Thyroid gland (tissue), 4 donors: ENCODE measurements at regions not wholly inside any gene's neighbourhood (a gene's known extent, or its start where the extent isn't known, plus 50 kb on each side); places are given as distances from the start of the nearest gene placed in this dataset.
A peak's percentile ranks its signal among the peaks of the same experiment; 100 is the strongest.

Experiments used
- DNase-seq, 2 donors: peaks; one replicate each; pipeline ENCODE4 v3.0.0-alpha.2; 2019
- H3K27ac ChIP-seq, 3 donors: fragments of 200-600 bp; sonication (generic); 1 replicate in 2 of 3; 2 replicates in 1 of 3; pipeline ENCODE4 v1.5.1; 2016 to 2019; ENCODE audit warnings: mild to moderate bottlenecking in 1 of 3, moderate library complexity in 1 of 3
- H3K27me3 ChIP-seq: fragments of 200-600 bp; sonication (generic); one replicate; pipeline ENCODE4 v1.5.1; 2019
- H3K36me3 ChIP-seq, 2 donors: fragments of 200-600 bp; sonication (generic); one replicate each; pipeline ENCODE4 v1.5.1; 2016 to 2019
- H3K4me1 ChIP-seq, 2 donors: fragments of 200-600 bp; sonication (generic); one replicate each; pipeline ENCODE4 v1.5.1; 2017 to 2019
- H3K4me3 ChIP-seq, 3 donors: fragments of 200-600 bp; sonication (generic); replicated peaks in 1 of 3; 1 replicate in 2 of 3; 2 replicates in 1 of 3; pipeline ENCODE4 v1.5.1; 2016; ENCODE audit warnings: mild to moderate bottlenecking in 1 of 3
- H3K9me3 ChIP-seq: fragments of 200-600 bp; sonication (generic); one replicate; pipeline ENCODE4 v1.5.1; 2017
- CTCF ChIP-seq, 6 experiments: fragments of 200-600 bp in 3 of 6; fragments of 450-650 bp in 3 of 6; sonication (generic) in 3 of 6; IDR thresholded peaks; one replicate each; pipeline ENCODE4 v1.5.1; 2016 to 2019; ENCODE audit warnings: antibody characterized with exemption in 6 of 6, mild to moderate bottlenecking in 2 of 6, inconsistent platforms in 1 of 6, moderate library complexity in 1 of 6
- POLR2A ChIP-seq, 2 donors: fragments of 450-650 bp; IDR thresholded peaks; one replicate each; pipeline ENCODE4 v1.6.1; 2017; ENCODE audit warnings: antibody characterized with exemption in 2 of 2, mild to moderate bottlenecking in 2 of 2, moderate library complexity in 1 of 2
- WGBS, 2 donors: methylation state at CpG; one replicate each; pipeline ENCODE4 v1.1.5; 2017; 5-methylcytosine and 5-hydroxymethylcytosine counted together
- intact Hi-C: fragments of 100-400 bp; cut with DNase I; formaldehyde crosslinking; loops from one replicate; pipeline ENCODE4 v1.15.1; 2023

- Histone ChIP-seq H3K4me1 (peaks cover 0 to 12% of the 10 kb centered on the region in 2 donors), H3K9me3 (no peaks in the 10 kb centered on the region), H3K36me3 (no peaks in the 10 kb centered on the region), H3K27ac (no peak overlapping the region), H3K4me3 (no peak overlapping the region), H3K27me3 (no peaks in the 10 kb centered on the region)
- whole genome bisulfite sequencing, 2 donors: 69 to 72% methylated on average over 1 of the region's 1 CpG
- intact Hi-C loops: no loop called here
- DNase-seq: no peak
- no peak for TF ChIP-seq POLR2A (IDR thresholded peaks at IDR 0.05)
These were observed 87.1 kb upstream of the HS3ST2 start for GRCh38 chr16:22726868-22727267.

DNA sequence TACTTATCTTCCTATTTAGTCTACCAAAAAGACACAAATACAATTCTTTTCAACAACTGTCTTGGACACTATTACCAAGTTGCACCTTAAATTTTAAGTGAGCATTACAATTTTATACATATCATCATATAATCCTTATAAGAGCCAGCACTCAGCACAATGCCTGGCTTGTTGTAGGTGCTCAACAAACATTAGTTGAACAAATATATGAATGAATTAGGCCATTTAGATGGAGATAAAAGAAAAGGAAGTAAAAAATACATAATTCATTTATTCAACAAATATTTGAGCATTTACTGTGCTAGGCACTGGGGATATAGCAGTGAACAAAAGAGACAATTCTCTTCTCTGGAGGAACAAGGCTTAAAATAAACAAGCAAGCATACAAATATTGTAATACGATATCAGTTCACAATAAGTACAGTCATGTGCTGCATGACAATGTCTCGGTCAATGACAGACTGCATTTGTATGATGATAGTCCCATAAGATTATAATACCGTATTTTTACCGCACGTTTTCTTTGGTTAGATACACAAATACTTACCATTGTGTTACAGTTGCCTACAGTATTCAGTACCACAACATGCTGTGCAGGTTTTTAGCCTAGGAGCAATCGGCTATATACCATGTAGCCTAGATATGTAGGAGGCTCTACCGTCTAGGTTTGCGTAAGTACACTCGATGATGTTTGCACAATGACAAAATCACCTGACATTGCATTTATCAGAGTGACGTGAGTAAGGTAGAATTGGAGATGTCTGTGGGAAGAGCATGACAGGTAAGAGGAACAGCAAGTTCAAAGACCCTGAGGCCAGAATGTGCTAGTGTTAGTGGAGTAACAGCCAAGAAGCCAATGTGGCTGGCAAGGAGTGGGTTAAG lies 86.4 kb upstream of the HS3ST2 start:
- Histone ChIP-seq H3K4me3 (no peak overlapping the region), H3K27ac (no peak overlapping the region), H3K9me3 (no peaks in the 10 kb centered on the region), H3K4me1 (peaks cover 0 to 12% of the 10 kb centered on the region in 2 donors), H3K36me3 (no peaks in the 10 kb centered on the region), H3K27me3 (no peaks in the 10 kb centered on the region)
- no peak for DNase-seq
- intact Hi-C loops: no loop called here
- WGBS, 2 donors: 68 to 70% methylated on average over 10 of the region's 10 CpGs
- no peak for TF ChIP-seq POLR2A (IDR thresholded peaks at IDR 0.05)
- no peak for TF ChIP-seq CTCF (IDR thresholded peaks at IDR 0.05)

DNA sequence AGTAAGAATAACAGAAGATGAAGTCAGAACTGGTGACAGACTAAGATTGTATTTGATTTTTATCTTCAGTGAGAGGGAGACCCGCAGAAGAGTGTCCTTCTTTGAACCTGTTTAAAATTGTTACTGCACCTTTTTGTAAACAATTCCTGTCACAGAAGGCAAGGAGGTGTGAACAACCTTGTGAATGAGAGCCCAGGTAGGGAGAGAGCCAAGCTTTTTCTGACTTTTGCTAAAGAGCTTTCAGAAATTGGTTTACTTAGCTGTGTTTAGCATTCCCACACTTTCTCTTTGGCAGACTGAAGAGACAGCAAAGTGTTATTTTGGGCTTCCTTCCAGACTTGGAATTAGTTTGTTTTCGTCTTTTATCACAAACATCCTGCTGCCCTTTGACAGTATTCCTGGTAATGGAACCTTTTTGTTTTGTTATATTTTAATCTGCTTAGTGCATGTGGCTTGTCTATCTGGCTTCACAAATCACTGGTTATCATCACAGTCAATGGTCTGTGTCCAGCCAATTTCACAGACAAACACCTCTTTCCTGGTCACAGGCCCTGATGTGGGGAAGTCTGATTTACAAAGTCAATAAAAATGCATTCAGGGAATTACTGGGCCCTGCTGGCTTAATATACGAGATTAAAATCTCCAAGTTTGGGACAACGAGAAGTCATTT lies 85.7 kb upstream of the HS3ST2 start:
- DNase-seq: no peak
- H3K4me1 ChIP-seq: peaks cover 0 to 12% of the 10 kb centered on the region in 2 donors
- no peak overlapping the region for H3K4me3 ChIP-seq
- TF ChIP-seq CTCF (IDR thresholded peaks at IDR 0.05) (no peak), POLR2A (IDR thresholded peaks at IDR 0.05) (no peak)
- H3K36me3 ChIP-seq: no peaks in the 10 kb centered on the region
- H3K27me3 ChIP-seq: no peaks in the 10 kb centered on the region
- intact Hi-C loops: no loop called here
- 15 to 21% methylated on average over 4 of the region's 4 CpGs for WGBS, 2 donors
- peak overlapping the region in 1 of 3 donors; percentile 31 for H3K27ac ChIP-seq
- no peaks in the 10 kb centered on the region for H3K9me3 ChIP-seq

- Histone ChIP-seq H3K9me3 (no peaks in the 10 kb centered on the region), H3K27me3 (no peaks in the 10 kb centered on the region), H3K4me3 (no peak overlapping the region), H3K27ac (no peak overlapping the region), H3K4me1 (peaks cover 0 to 12% of the 10 kb centered on the region in 2 donors), H3K36me3 (no peaks in the 10 kb centered on the region)
- intact Hi-C loops: no loop called here
- no peak for TF ChIP-seq POLR2A (IDR thresholded peaks at IDR 0.05)
- TF ChIP-seq CTCF (IDR thresholded peaks at IDR 0.05): no peak
- 73 to 82% methylated on average over 2 of the region's 2 CpGs for WGBS, 2 donors
- DNase-seq: no peak
These were observed 81.6 kb upstream of the HS3ST2 start for GRCh38 chr16:22732400-22732799.

DNA sequence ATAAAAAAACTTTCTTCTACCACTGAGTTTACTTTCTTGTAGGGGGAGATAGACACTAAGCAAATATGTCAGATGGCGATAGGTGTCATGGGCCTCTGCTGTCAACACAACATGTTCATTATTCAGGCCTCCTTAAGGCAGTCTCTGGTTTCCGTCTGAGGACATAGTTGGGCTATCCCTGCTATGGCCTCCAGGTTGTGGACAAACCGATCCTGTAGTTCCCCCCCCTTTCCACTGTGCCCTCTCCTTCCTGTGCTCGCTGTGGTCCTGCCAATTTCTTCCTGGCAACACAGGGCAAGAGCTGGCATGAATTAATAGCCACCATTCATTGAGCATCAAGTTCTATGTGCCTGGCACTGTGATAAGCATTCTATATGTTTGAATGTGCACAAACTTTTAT lies 81.0 kb upstream of the HS3ST2 start:
- intact Hi-C loops: no loop called here
- DNase-seq: no peak
- H3K27me3 ChIP-seq: no peaks in the 10 kb centered on the region
- H3K27ac ChIP-seq: no peak overlapping the region
- 80 to 86% methylated on average over 4 of the region's 4 CpGs for WGBS, 2 donors
- H3K4me1 ChIP-seq: peaks cover 0 to 6% of the 10 kb centered on the region in 2 donors
- no peaks in the 10 kb centered on the region for H3K9me3 ChIP-seq
- no peaks in the 10 kb centered on the region for H3K36me3 ChIP-seq
- no peak overlapping the region for H3K4me3 ChIP-seq
- TF ChIP-seq POLR2A (IDR thresholded peaks at IDR 0.05) (no peak), CTCF (IDR thresholded peaks at IDR 0.05) (no peak)
